RKO (cell line): ENCODE measurements at regions not wholly inside any gene's neighbourhood (a gene's known extent, or its start where the extent isn't known, plus 50 kb on each side); places are given as distances from the start of the nearest gene placed in this dataset.
A peak's percentile ranks its signal among the peaks of the same experiment; 100 is the strongest.
"Not testable (repeated sequence)": the region's sequence is repeated elsewhere in the genome, so short reads cannot be mapped to it uniquely, and the experiment has no call there.

Experiments
- DNase-seq: peaks from one replicate; pipeline ENCODE4 v3.0.0-alpha.2; 2016; ENCODE audit warnings: low spot score

DNA sequence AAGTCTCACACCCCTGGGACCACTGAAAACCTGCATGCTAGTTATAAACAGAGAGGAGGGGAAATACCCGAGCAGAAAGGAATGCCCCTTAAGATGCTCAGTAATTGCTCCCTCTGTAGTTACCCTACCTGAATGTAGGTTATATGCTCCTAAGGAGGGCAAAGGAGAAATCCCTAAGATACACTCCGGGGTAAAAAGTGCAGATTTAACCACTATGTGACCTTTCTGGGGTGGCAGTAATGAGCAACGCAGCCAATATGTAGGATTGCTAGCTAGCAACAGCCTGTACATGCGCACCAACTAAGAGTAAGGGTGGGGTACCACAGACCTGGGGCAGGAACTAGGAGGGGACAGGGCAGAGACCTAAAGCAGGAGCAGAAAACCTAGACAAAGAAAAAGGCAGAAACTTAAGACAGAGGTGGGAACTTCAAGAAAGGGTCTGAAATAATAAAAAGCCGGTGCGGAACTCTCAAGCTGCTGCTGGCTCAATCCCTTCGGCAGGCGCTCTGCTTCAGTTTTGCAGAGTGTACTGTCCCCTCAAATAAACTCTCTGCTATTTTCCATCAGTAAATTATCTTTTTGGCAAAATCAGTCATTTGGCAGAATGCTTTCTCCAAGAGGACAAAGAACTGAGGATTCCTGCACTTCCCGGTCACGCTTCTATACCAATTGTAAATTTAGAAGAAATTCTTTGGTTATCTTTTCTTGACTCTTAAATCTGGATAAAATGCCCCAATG is 823.8 kb downstream of the CDH11 start:
- DNase-seq: no peak

GRCh38 chr16:64295466-64295865 is 826.4 kb downstream of the CDH11 start:
- no peak for DNase-seq

GRCh38 chr16:64292953-64293352 is 828.9 kb downstream of the CDH11 start:
- DNase-seq: no peak

GRCh38 chr16:64292161-64292560 is 829.7 kb downstream of the CDH11 start:
- no peak for DNase-seq

- no peak for DNase-seq
Measured at GRCh38 chr16:64290461-64290860, 831.4 kb downstream of the CDH11 start.

GRCh38 chr16:64287655-64288528 is 834.0 kb downstream of the CDH11 start:
- DNase-seq: no peak

GRCh38 chr16:64282181-64282580 is 839.7 kb downstream of the CDH11 start:
- DNase-seq: no peak

- DNase-seq: peak; percentile 15
Measured at GRCh38 chr16:64280317-64280716, 841.5 kb downstream of the CDH11 start.

DNA sequence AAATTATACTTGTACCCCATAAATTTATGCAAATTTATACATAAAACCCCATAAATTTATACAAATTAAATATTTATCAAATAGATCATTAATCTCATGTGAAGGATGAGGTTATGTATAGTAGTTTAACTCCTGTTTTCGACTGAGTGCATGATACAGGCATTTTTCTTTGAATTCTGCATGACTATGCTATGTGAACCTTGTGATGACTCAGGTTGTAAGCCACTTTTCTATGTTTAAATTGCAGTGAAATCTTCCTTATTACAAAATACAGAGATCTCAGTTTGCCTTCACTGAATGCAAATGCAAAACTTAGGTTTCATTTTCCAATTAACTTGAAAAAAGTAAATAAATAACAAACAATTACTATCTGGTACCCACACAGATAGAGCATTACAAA is 843.7 kb downstream of the CDH11 start:
- no peak for DNase-seq

- no peak for DNase-seq
Measured at GRCh38 chr16:64276646-64277045, 845.2 kb downstream of the CDH11 start.

DNA sequence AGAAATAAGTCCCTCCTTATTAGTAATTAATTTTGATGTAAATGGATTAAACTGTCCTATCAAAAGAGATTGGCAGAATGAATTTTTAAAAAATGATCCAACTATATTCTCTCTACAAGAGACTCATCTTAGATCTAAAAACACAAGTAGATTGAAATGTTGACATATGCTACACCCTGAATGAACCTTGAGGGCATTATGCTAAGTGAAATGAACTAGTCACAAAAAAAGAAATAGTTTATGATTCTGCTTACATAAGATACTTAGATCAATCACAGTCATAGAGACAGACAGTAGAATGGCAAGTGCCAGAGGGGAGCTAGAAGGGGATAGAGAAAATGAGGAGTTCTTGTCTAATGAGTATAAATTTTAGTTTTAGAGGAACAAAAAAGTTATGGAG is 849.8 kb downstream of the CDH11 start:
- DNase-seq: no peak

- no peak for DNase-seq
Measured at GRCh38 chr16:64269756-64270155, 852.1 kb downstream of the CDH11 start.

DNA sequence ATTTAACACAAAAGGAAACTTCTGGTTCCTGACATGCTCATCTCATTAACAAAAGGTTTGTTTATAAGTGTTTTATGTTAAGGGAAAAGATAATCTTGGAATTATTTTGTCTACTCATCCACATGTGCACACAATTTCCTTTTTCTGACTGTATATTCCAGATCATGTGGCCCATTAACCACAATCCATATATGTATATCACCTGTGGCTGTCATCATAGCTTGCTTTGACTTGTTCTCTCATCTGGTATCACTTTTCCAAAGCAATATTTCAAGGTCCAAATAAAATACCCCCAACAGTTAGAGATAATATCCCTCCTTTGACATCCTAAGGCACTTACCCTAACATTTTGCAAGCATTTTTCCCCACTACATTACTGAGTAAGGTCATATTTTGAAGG is 856.1 kb downstream of the CDH11 start:
- DNase-seq: no peak

- DNase-seq: not testable (repeated sequence)
Measured at GRCh38 chr16:64260631-64261401, 861.0 kb downstream of the CDH11 start.

GRCh38 chr16:64254443-64255367 is 867.2 kb downstream of the CDH11 start:
- DNase-seq: no peak

- DNase-seq: no peak
Measured at GRCh38 chr16:64253525-64253924, 868.3 kb downstream of the CDH11 start.

GRCh38 chr16:64253096-64253495 is 868.8 kb downstream of the CDH11 start:
- no peak for DNase-seq

DNA sequence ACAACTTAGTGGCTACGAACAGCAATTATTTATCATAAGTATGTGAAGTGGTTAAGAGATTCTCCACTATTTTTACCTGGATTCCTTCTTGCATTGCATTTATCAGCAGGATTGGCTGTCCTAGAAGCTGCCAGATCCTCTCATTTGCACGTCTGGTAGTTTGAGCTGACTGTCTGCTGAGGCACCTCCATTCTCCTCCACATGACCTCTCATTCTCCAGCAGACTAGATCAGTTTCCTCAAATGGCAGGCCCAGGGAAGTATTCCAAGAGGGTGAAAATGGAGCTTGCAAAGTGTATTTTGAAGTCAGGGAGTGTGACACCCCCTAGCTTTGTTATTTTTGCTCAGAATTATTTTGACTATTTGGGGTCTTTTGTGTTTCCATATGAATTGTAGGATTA is 870.1 kb downstream of the CDH11 start:
- DNase-seq: no peak

- no peak for DNase-seq
Measured at GRCh38 chr16:64250866-64251265, 871.0 kb downstream of the CDH11 start.

DNA sequence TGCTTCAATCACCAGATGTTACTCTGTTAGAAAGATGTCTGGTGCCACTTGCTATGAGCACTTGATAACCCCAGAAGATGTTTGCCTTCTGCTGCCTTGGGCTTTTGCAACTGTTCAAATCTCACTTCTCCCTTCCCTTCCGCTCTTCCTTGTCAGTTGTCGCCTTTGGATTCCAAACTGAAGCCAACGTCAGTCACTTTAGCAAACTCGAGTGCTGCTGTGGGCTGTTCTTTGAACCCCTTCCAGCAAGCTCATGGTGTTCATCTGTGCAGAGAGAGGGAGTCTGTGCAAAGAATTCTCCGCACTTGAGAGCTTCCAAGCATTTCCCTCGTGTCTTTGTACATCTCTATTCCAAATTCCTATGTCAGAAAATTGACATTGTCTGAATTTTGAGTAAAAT is 879.4 kb downstream of the CDH11 start:
- no peak for DNase-seq

- no peak for DNase-seq
Measured at GRCh38 chr16:64240586-64240985, 881.3 kb downstream of the CDH11 start.

- peak; percentile 43 for DNase-seq
Measured at GRCh38 chr16:64238571-64238970, 883.3 kb downstream of the CDH11 start.
